Heart left ventricle (tissue), 13 donors: ENCODE measurements at regions not wholly inside any gene's neighbourhood (a gene's known extent, or its start where the extent isn't known, plus 50 kb on each side); places are given as distances from the start of the nearest gene placed in this dataset.

Source experiments
- POLR2A ChIP-seq, 2 donors: fragments of 450-650 bp; IDR thresholded peaks; one replicate each; pipeline ENCODE4 v1.6.1; 2017; ENCODE audit warnings: antibody characterized with exemption in 2 of 2, mild to moderate bottlenecking in 2 of 2, moderate library complexity in 2 of 2
- TF ChIP-seq, protein P1 (sequence below), 12 donors: fragments of 200-600 bp; sonication (generic) in 4 of 12; IDR thresholded peaks; one replicate each; pipeline versions ENCODE4 v1.5.0 to v1.8.0; 2018 to 2022; ENCODE audit warnings: antibody characterized with exemption in 12 of 12, mild to moderate bottlenecking in 5 of 12
- donor health status: ischemic (EF 13 %, LVEDD 7.1; RV severe dilation, severe dysfunction).
- donor health status: DM: no; HTN: yes; CAD: no.
- donor health status: DM: no; HTN: no; CAD: no.
- donor health status: ischemic (EF 25% LVEDD 6.9; RV normal size, moderate dysfunction).
- donor health status: ischemic (EF 25% LVEDD 5.7; RV mildly dilated, moderate dysfunction).
- donor health status: ischemic (EF 35%, LVEDD 5.7; RV mildly dilated, moderate dysfunction).
- donor health status: nonischemic (EF 11% LVEDD 7.7; RV severe dilation, severe dysfunction).
- donor health status: DM: yes; HTN: yes; CAD: no.
- donor health status: PGD.
- donor health status: ischemic (EF 29% LVEDD 5.4; RV normal size, mild dysfunction).
- donor health status: nonischemic (EF 23%, LVEDD 6.1; RV moderate dilation, normal function).

DNA sequence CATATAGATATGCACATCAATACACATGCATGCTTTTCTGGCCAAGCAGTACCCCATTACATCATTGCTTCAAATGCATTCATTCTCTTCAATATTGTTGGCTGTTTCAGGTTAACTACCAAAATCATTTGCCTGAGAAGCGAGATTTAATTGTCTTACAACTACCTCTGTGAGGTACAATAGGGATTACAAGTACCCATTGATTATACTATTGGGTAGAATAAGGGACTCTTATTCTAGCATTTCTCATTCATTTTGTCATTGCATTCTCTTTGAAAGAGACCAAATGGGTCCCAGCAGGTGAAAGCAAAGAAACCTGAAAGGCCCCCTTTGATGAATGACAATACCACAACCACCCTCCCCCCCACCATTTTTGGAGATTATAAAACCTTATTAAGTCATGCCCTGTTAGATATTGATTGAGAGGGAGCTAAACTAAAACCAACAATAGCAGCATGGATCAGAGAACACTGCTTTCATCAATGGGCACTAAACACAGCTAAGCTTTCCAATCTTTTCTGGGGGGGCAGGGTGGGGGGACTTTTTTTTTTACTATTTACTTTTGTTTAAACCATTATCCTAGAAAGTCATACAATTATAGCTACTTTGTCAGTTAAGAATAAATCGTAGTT, 375.0 kb upstream of the CCNH start:
- TF ChIP-seq, protein P1, sequence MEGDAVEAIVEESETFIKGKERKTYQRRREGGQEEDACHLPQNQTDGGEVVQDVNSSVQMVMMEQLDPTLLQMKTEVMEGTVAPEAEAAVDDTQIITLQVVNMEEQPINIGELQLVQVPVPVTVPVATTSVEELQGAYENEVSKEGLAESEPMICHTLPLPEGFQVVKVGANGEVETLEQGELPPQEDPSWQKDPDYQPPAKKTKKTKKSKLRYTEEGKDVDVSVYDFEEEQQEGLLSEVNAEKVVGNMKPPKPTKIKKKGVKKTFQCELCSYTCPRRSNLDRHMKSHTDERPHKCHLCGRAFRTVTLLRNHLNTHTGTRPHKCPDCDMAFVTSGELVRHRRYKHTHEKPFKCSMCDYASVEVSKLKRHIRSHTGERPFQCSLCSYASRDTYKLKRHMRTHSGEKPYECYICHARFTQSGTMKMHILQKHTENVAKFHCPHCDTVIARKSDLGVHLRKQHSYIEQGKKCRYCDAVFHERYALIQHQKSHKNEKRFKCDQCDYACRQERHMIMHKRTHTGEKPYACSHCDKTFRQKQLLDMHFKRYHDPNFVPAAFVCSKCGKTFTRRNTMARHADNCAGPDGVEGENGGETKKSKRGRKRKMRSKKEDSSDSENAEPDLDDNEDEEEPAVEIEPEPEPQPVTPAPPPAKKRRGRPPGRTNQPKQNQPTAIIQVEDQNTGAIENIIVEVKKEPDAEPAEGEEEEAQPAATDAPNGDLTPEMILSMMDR (IDR thresholded peaks at IDR 0.05), result no peak
- no peak for TF ChIP-seq POLR2A (IDR thresholded peaks at IDR 0.05)
